GM10266 (cell line): ENCODE measurements at regions not wholly inside any gene's neighbourhood (a gene's known extent, or its start where the extent isn't known, plus 50 kb on each side); places are given as distances from the start of the nearest gene placed in this dataset.

Source experiments
- DNase-seq: peaks from one replicate; pipeline ENCODE4 v3.0.0; 2012; ENCODE audit errors: extremely low spot score
- CTCF ChIP-seq: IDR thresholded peaks from 2 replicates; pipeline ENCODE4 v1.5.1; 2012; ENCODE audit warnings: mild to moderate bottlenecking, low read depth; ENCODE audit not compliant: control insufficient read depth, insufficient read depth; ENCODE audit errors: missing control alignments

GRCh38 chr22:48557473-48557872 is 1270.2 kb downstream of the BRD1 start:
- TF ChIP-seq CTCF, result no peak
- DNase-seq, result no peak

- DNase-seq, result no peak
- no peak for TF ChIP-seq CTCF
Observed at GRCh38 chr22:48556751-48557150, 1270.9 kb downstream of the BRD1 start.

- no peak for DNase-seq
- TF ChIP-seq CTCF, result no peak
Observed at GRCh38 chr22:48556222-48556621, 1271.5 kb downstream of the BRD1 start.

GRCh38 chr22:48555606-48556005 is 1272.1 kb downstream of the BRD1 start:
- DNase-seq, result no peak
- TF ChIP-seq CTCF, result no peak

GRCh38 chr22:48554893-48555572 is 1272.6 kb downstream of the BRD1 start:
- DNase-seq, result no peak
- TF ChIP-seq CTCF, result no peak

GRCh38 chr22:48553694-48554308 is 1273.9 kb downstream of the BRD1 start:
- TF ChIP-seq CTCF, result no peak
- DNase-seq, result no peak

GRCh38 chr22:48553119-48553518 is 1274.6 kb downstream of the BRD1 start:
- DNase-seq, result no peak
- no peak for TF ChIP-seq CTCF
